Limb (tissue), 2 donors: ENCODE measurements at regions not wholly inside any gene's neighbourhood (a gene's known extent, or its start where the extent isn't known, plus 50 kb on each side); places are given as distances from the start of the nearest gene placed in this dataset.

Experiments used
- DNase-seq, 2 donors: peaks; one replicate each; pipeline ENCODE4 v3.0.0-alpha.2; 2016; ENCODE audit errors: extremely low spot score in 2 of 2

DNA sequence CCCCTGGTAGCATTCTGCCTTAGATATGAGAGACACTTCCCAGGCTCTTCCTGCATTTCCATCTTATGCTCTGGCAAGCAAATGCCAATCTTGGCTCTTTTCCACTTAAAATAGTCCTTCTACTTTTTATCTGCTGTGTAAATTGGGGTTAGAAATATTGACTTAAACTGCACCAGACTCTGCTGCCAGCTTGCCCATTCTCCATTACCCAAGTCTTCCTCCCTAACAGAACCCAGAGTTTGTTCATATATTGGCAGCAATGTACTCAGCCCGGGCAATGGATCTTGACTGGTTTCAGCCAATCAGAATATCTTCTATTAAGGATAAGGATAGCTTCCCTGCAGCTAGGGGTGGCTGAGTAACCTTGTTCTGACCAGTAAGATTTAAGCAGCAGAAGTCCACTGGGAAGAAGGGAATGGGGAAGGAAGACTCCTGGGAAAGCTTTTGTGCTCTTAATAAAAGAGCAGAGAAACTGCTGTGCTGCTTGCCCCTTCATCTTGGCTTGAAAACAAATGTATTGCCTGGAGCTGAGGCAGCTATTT, 177.1 kb downstream of the KCNRG start:
- DNase-seq = no peak

DNA sequence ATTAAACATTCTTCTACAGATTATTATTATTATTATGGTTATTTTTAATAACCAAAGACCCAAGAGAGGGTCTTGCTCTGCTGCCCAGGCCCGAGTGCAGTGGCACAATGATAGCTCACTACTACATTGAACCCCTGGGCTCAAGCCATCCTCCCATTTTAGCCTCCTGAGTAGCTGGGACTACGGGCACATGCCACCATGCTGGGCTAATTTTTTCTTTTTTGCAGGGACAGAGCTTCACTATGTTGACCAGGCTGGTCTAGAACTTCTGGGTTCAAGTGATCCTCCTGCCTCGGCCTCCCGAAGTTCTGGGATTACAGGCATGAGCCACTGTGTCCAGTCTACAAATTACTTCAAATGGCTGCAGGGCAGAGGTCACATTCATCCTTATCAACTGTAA, 179.8 kb downstream of the KCNRG start:
- DNase-seq = no peak

DNA sequence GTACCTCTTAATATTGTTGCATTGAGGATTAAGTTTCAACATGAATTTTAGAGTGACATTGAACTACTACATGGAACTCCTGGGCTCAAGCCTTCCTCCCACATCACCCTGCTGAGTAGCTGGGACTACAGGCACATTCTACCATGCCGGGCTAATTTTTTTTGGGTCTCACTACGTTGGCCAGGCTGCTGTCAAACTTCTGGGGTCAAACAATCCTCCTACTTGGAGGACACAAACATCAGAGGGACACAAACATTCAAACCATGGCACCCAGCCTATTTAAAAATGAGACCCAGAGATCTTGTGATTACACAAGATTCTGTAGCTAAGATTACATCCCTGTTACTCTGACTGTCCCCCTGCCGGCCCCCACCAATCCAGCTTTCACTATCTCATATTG, 180.9 kb downstream of the KCNRG start:
- DNase-seq = no peak

DNA sequence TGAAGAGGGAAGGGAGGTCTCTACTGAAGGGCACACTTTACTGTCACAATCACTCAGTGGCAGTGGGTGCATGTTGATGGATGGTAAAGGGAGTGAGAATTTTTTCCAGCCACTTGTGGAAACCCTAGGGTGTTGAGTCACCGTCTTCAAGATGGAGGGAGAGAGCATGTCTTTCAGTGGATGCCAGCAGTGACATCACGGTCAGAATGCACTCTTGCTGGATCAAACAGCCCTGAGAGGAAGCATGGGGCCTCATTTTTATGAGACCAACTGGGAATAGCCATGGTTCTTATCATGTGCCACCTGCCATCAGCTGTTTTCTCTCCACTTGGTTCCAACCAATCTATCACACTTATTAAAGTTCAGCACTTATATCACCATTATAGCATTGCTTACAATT, 182.5 kb downstream of the KCNRG start:
- no peak for DNase-seq

DNA sequence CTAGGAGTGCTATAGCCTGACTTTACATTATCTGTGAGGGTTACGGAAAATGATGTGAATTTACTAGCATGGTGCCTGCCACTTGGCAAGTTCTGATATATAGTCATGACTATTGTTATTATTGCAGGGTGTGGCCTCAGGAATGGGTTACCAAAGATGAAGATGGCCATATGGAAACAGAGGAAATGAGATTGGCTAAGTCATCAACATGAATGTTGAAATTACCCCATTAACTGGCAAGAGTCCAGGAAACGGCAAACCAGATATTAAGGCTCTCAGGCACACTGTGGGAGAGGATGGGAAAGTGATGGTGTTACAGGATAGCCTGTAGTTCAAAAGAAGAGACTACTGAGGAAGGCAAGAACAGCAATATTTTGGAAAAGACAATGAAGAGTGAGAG, 183.3 kb downstream of the KCNRG start:
- DNase-seq = no peak

DNA sequence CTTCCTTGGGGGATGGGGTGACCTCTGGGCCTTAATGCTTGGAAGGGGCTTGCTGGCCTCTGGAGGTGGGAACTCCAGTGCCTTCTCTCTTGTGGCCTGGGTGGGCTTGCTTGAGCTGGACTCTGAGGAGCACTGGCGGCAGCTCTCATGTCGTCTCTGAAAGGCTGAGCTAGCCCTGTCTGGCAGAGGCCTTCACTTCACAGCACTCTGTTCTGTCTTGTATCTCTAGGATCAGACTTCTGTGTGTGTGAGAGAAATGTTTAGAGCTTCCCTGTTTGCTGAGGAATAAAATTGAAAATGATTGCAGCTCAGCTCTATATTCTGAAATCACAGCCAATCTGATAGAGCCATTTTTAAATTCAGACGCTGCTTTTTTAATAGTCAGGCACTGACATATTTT, 185.3 kb downstream of the KCNRG start:
- no peak for DNase-seq

DNA sequence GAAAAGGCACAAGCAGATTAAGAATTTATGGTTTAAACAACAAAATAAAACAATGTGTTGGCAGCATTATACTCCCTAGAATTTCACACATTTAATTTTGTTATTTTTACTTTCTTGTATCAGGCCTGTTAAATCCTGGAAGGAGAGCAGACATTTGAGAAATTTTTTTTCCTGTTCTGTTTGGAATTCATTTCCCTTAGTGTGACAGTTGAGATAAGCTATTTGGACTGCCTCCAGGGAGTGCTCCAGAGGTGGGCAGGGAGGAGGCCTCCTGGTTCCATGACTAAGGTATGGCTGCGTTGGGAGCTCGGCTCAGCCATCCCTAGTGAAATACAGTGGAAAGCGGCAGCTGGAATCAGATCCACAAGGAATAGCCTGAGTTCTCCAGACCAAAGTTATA, 185.7 kb downstream of the KCNRG start:
- no peak for DNase-seq

DNA sequence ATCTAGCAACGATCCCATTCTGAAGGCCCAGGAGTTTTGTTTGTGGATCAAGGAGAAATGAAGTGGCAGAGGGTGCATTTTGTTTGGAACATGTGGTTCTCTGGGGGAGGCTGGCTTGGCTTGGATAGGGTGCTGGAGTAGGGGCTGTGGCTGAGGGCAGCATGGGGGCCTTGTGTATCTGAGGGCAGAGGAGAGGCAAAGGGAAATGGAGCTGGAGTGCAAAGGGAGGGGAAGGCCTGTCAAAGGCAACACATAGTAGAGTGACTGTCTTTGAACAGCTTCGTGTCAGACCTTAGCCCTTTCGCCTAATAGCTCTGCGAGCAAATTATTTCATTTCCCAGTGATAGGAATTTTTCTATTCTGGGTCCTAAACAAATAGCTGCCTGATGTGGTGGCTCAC, 187.2 kb downstream of the KCNRG start:
- DNase-seq = no peak

DNA sequence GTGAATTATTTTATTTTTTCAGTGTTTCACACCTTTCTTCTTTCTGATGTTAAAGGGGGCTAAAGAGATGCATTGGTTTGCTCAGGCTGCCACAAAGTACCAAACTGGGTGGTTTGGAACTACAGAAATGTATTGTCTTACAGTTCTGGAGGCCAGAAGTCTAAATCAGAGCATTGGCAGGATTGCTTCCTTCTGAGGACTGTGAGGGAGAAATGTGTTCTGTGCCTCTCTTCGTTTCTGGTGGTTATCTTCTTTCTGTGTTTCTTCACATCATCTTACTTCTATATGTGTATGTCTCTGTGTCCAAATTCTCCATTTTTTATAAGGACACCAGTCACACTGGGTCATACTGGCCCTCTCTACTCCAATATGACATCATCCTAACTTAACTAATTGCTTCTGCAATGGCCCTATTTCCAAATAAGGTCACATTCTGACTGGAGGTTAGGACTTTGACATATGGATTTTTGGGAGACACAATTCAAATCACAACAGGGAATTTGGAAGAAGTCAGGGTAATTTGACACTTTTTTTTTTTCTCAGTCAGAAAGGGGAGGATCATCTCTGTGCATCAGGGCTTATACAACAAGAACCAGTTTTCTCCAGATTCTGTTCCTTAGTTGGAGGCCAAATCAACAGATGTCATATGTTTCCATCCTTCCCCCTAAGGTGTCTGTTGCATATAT, 188.2 kb downstream of the KCNRG start:
- no peak for DNase-seq

DNA sequence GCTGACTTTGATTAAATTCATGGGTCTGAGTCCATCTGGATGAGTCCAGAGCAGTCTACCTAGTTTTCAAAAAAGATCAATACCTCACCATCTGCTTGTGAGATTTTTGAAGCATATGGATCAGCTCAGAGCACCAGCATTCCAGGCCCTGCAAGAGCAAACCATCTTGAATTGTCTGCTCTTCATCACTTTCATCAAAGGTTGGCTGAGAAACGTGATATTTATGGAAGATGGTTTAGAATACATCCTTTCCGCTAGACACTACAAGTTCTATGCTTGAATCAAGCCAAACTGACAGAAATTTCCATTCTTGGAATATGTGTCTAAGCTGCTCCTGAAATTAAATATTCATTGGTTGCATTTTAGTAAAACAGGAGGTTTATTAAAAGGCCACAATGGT, 190.3 kb downstream of the KCNRG start:
- no peak for DNase-seq

DNA sequence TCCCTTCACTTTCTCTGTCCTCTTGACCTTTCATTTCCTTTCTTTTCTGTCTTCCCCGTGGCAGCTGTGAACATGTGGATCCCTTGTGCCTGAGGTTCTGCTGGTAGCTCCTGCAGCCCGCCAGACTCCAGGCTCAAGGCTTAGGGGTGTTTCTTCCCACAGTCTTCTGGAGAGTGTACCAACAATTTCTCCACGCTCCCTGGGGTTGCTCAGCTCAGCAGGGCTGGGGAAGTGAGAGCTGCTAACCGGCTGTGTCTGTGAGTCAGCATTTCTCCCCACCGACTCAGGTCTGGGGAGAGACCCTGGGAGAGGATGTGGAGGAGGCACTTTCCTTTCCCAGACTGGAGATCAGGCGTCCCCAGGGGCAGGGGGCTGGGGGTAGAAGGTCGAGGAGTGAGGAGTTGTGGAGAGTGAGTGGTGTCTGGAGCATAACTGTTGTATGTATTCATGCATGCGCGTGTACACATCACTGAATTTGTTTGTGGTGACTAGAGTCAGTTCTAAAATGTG, 193.6 kb downstream of the KCNRG start:
- peak; percentile 32 to 47 for DNase-seq

DNA sequence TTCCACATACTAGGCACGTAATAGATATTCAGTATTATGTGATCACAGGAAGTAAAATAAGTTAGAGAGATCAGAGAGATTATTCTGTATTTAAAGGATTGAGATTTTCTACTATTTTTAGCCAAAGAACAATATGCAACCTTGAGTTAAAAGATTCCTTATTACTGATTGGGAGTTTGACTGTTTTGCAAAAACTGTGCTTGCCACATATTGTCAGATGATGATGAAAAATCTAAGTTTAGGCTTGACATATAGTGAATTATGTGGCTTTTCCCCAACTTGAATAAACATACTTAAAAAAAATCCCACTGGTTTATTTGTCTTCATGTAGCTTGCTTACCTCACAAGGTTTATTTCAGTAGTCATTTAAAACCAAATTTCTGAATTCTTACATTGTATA, 194.4 kb downstream of the KCNRG start:
- no peak for DNase-seq

DNA sequence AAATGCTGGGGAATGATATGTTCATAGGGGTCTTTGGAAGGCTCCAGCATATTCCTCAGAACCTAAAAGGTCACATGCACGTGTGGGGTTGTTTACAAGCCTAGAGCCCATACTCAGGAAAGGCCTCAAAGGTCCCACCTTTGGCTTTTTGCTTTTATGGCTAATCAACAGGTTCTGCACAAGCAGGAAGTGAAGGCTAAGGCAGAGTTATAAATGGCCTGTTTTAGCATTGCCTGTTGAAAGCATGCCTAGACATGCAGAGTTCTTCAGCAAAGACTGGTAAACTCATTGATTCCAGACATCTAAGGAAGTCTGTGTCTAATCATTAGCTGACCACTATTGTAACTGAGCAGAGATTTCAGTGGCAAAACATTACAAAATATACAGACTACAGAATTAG, 198.3 kb downstream of the KCNRG start:
- no peak for DNase-seq

DNA sequence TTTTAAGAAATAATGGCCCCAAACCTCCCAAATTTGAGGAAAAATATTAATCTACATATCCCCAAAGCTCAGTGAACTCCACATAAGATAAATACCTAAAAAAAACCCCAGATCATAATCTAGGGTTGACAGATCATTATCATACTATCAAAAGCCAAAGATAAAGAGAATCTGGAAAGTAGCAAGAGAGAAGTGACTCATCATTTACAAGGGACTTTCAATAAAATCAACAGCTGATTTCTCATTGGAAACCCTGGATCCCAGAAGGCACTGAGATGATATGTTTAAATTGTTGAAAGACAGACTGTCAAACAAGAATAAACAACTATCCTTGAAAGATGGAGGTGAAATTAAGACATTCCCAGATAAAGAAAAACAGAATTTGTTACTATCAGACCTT, 199.3 kb downstream of the KCNRG start:
- DNase-seq = no peak

DNA sequence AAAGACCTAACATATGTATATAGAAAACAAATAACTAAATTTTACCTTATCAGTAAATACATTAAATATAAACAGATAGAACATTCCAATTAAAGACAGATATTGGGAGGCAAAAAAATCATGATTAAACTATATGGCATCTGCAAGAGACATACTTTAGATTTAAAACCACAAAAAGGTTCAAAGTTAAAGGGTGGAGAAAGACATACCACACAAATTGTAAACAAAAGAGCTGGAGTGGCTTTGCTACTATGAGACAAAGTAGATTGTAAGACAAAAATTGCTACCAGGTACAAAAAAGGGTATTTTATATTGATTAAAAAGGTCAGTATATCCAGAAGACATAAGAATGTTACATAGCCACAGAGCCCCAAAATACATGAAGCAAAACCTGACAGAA, 200.2 kb downstream of the KCNRG start:
- DNase-seq = no peak

DNA sequence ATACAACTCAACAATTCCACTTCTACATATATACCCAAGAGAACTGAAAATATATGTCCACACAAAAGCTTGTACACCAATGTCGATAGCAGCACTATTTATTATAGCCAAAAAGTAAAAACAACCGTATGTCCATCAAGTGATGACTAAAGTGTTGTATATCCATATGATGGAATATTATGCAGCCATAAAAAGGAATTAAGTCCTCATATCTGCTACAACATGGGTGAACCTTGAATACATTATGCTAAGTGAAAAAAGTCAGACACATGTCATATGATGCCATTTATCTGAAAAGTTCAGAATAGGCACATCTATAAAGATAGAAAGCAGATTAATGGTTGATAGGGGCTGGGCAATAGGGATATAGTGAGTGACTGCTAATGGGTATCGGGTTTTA, 204.5 kb downstream of the KCNRG start:
- DNase-seq = no peak

DNA sequence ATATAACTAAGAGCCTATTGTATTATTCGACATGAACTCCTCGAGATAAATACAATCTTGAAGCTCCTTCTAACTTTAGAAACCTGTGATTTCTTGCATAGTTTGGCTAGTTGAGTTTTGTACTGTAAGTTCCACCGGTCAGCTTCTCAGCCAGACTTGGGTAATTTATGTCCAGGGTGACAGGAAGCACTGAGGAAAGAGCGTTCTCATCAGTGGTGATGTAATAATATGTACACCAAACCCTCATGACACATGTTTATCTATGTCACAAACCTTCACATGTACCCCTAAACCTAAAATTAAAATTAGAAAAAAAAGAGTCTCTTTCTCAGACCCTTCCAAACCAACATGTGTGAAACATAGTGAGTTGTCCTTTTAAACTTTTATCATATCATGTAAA, 205.7 kb downstream of the KCNRG start:
- DNase-seq = no peak

DNA sequence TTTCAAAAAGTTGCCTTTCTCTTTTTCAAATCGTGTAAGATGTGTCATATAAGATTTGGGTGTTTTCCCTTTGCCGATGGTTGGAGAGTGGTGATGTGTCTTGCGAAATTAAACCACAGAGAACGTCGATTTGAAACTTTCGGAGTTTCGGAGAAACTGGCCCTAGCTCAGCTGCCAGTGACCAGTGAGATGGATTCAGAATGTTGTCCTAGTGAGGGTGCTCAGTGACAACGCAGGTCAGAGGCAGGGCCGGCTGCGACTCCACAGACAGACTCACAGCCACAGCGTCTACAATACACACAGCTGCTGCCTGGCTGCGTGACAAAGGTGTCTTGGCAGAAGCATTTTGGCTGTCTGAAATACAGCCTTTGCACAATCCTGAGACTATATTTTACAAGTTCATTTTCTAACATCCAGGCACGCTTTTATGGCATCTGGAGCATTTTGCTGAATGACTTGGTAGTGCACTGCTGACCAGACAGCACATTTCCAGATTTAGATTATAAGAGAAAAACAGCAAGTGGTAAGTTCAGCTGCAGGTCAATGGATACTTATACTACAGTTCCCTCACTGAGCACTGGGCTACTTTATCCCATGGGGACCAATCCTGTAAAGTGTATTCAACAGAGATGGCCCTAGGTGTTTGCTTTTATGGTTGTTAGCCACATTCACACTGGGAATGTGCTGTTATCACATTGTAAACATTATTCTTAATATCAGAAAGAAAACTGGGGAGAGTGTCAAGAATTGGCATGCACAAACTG, 207.5 kb downstream of the KCNRG start:
- DNase-seq = peak; percentile 51 to 56

DNA sequence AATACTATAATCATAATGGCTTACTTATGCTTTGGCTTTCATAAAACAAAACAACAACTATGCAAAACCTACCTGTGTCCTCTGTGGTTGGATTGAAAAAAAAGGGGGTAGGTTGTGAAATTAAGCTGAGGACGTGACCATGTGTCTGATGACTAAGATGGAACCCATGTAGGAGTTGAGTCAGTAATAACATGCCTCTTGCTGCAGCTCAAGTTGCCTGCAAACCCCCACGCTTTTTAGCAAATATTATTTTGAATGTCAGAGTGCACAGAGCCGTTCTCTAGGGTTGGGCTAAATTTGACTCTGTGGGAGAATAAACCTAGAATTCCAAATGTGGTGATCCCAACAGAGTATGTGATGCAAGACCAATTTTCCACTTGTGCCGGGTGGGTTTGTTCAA, 209.3 kb downstream of the KCNRG start:
- no peak for DNase-seq

DNA sequence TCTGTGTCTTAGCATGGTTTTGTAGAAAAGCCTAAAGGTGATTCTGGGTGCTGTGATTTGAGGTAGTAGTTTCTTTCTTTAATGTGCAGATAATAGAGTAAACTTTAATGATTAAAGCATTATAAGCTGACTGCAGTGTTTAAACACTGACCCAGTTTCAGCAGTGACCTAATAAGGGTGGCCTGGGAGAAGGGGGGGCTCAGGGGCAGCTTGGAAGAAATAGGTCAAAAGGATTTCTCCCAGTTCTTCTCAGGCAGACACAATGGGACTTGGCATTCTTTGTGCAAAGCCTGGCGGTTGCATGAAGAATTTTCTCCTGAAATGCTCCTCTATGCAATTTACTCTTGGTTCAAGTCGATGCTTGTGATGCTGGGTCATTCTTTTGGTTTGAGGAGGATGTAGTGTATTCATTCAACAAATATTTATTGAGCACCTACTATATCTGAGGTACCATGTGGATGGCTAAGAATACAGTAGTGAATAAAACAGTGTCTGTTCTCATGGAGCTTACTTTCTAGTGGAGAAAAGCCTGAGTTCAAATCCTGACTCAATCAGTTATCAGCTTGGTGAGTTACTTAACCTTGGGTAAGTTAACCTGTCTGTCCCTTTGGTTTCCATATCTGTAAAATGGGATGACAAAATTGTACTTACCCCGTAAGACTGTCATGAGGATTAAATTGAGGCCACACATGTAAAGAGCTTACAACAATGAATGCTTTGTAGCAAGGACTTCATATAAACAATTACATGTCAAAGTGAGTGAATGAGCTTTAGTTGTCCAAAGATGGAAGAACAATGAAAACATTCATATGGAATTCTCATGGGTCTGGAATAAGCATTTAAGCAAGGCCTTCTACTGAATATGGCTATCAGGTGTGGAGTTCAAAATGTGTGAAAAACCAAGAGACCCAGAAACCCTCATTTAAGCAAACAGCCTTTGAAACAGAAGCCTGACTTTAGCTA, 210.2 kb downstream of the KCNRG start:
- no peak for DNase-seq

DNA sequence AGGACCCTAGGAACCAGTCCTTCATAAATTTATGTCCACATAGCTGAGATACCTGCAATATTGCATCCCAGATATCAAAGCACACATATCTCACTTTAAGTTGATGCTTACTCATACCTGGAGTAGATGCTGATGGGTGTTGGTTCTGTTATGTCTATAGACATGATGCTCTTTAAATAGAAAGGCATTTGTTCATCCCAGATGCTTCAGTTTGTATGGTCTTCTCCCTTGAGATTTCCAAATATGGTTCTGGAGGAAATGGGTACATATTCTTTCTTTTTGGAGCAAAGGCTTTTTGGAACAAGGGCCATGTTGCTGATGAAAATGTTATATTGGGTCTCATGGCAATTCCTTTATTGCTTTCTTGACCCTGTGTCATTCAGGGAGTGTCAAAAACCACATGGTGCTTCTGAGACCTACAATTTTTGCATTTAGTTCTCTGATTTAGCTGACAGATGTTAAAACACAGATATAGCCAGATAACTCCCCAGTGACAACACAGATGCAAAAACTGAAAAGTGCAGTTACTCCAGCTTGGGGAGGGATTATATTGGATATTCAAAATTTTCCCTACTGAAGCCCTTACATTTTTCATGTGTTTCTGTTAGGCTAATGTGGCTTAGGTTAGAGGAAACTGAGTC, 211.4 kb downstream of the KCNRG start:
- no peak for DNase-seq
